B cell (primary cell): ENCODE measurements at regions not wholly inside any gene's neighbourhood (a gene's known extent, or its start where the extent isn't known, plus 50 kb on each side); places are given as distances from the start of the nearest gene placed in this dataset.

Experiments used
- ATAC-seq: fragments of 200-7000 bp; cut with Tn5 transposase; one replicate; pipeline ENCODE4 v1.10.0; 2021; ENCODE audit warnings: low read depth, mild to moderate bottlenecking, moderate number of reproducible peaks, moderate library complexity
- CTCF ChIA-PET: fragments of 350-600 bp; sonication (Branson Sonifier 250); formaldehyde crosslinking; loops from one replicate; lab custom pipeline; 2021; ENCODE audit warnings: antibody characterized with exemption, inconsistent platforms; lab: Charles Lee
- POLR2A ChIA-PET: fragments of 350-600 bp; sonication (Branson Sonifier 250); formaldehyde crosslinking; loops from one replicate; lab custom pipeline; 2021; ENCODE audit warnings: antibody characterized with exemption; lab: Charles Lee
- DNase-seq: peaks from one replicate; pipeline ENCODE4 v3.0.0; 2013
- H2AFZ ChIP-seq: 2 replicates; pipeline ENCODE4 v1.6.1; 2012; ENCODE audit warnings: mild to moderate bottlenecking, low read depth, low read length; ENCODE audit not compliant: insufficient read depth, poor library complexity, severe bottlenecking
- H3K27ac ChIP-seq, 2 donors: 1 replicate in 1 of 2; 2 replicates in 1 of 2; pipeline ENCODE4 v1.5.1; 2012 to 2013; ENCODE audit warnings: low read length in 2 of 2, mild to moderate bottlenecking in 2 of 2, moderate library complexity in 1 of 2
- H3K27me3 ChIP-seq, 4 experiments: fragments of 200-600 bp in 1 of 4; sonication (generic) in 1 of 4; replicated peaks in 1 of 4; 1 replicate in 2 of 4; 2 replicates in 2 of 4; pipeline versions ENCODE4 v1.6.1 to v1.7.0; 2013 to 2016; ENCODE audit warnings: low read length in 3 of 4, mild to moderate bottlenecking in 2 of 4, mixed read lengths in 1 of 4, moderate library complexity in 1 of 4; ENCODE audit not compliant: insufficient read depth in 4 of 4, control insufficient read depth in 3 of 4; ENCODE audit errors: control extremely low read depth in 1 of 4
- H3K36me3 ChIP-seq, 2 experiments: replicated peaks in 1 of 2; 1 replicate in 1 of 2; 2 replicates in 1 of 2; pipeline versions ENCODE4 v1.6.1 to v1.7.1; 2013; ENCODE audit warnings: low read length in 1 of 2; ENCODE audit not compliant: insufficient read depth in 2 of 2, control insufficient read depth in 1 of 2; ENCODE audit errors: control extremely low read depth in 1 of 2, extremely low read depth in 1 of 2
- H3K4me1 ChIP-seq, 2 donors: fragments of 200-600 bp in 1 of 2; sonication (generic) in 1 of 2; 1 replicate in 1 of 2; 2 replicates in 1 of 2; pipeline versions ENCODE4 v1.5.1 to v1.6.1; 2013 to 2017; ENCODE audit warnings: low read length in 2 of 2; ENCODE audit not compliant: control insufficient read depth in 2 of 2, insufficient read depth in 2 of 2
- H3K4me2 ChIP-seq: replicated peaks from 2 replicates; pipeline ENCODE3; 2012; ENCODE audit warnings: mild to moderate bottlenecking, low read depth, low read length; ENCODE audit not compliant: poor library complexity, severe bottlenecking
- H3K4me3 ChIP-seq, 5 experiments: fragments of 200-600 bp in 1 of 5; sonication (generic) in 1 of 5; 1 replicate in 3 of 5; 2 replicates in 2 of 5; pipeline versions ENCODE4 v1.5.1 to v1.7.0; 2011 to 2016; ENCODE audit warnings: low read length in 4 of 5, mild to moderate bottlenecking in 4 of 5, low read depth in 2 of 5, control low read depth in 1 of 5, moderate library complexity in 1 of 5; ENCODE audit not compliant: insufficient read depth in 1 of 5; ENCODE audit errors: control extremely low read depth in 1 of 5, extremely low read depth in 1 of 5
- H3K79me2 ChIP-seq: fragments of 200-600 bp; sonication (generic); one replicate; pipeline ENCODE4 v1.6.0; 2016; ENCODE audit warnings: low read length; ENCODE audit not compliant: control insufficient read depth, insufficient read depth
- H3K9ac ChIP-seq: fragments of 200-600 bp; sonication (generic); 2 replicates; pipeline ENCODE4 v1.6.1; 2017; ENCODE audit warnings: mild to moderate bottlenecking, low read length, moderate library complexity
- H3K9me3 ChIP-seq, 3 donors: one replicate each; pipeline versions ENCODE4 v1.6.1 to v1.7.1; 2013; ENCODE audit warnings: low read length in 2 of 3; ENCODE audit not compliant: control insufficient read depth in 2 of 3, insufficient read depth in 1 of 3; ENCODE audit errors: control extremely low read depth in 1 of 3
- H4K20me1 ChIP-seq: 2 replicates; pipeline ENCODE4 v1.6.0; 2012; ENCODE audit warnings: mild to moderate bottlenecking, low read length; ENCODE audit not compliant: insufficient read depth, control insufficient read depth, poor library complexity, severe bottlenecking
- H3K27ac Mint-ChIP-seq: one replicate; pipeline ENCODE4 v1.8.0; 2021; ENCODE audit warnings: mixed read lengths
- H3K27me3 Mint-ChIP-seq: one replicate; pipeline ENCODE4 v1.8.0; 2021; ENCODE audit warnings: mixed read lengths
- H3K4me1 Mint-ChIP-seq: one replicate; pipeline ENCODE4 v1.8.0; 2021; ENCODE audit warnings: mixed read lengths
- H3K4me3 Mint-ChIP-seq: one replicate; pipeline ENCODE4 v1.8.0; 2021; ENCODE audit warnings: mixed read lengths
- H3K9me3 Mint-ChIP-seq: one replicate; pipeline ENCODE4 v1.8.0; 2022; ENCODE audit warnings: mixed read lengths; ENCODE audit not compliant: insufficient read depth
- EZH2 ChIP-seq: IDR thresholded peaks from 2 replicates; pipeline ENCODE4 v1.6.1; 2012; ENCODE audit warnings: borderline replicate concordance, low read depth, mild to moderate bottlenecking, moderate library complexity, low read length; ENCODE audit not compliant: insufficient read depth, poor library complexity, severe bottlenecking
- WGBS: methylation state at CpG from one replicate; pipeline ENCODE4 v1.1.5; 2013; ENCODE audit warnings: missing lambda C conversion rate; ENCODE audit not compliant: insufficient coverage; 5-methylcytosine and 5-hydroxymethylcytosine counted together
- intact Hi-C: fragments of 100-400 bp; cut with micrococcal nuclease; formaldehyde crosslinking; loops from one replicate; pipeline ENCODE4 v1.10.0; 2022
- TF ChIP-seq, protein P1 (sequence below): fragments of 200-600 bp; IDR thresholded peaks from one replicate; pipeline ENCODE4 v1.8.0; 2022; ENCODE audit warnings: antibody characterized with exemption, mild to moderate bottlenecking

DNA sequence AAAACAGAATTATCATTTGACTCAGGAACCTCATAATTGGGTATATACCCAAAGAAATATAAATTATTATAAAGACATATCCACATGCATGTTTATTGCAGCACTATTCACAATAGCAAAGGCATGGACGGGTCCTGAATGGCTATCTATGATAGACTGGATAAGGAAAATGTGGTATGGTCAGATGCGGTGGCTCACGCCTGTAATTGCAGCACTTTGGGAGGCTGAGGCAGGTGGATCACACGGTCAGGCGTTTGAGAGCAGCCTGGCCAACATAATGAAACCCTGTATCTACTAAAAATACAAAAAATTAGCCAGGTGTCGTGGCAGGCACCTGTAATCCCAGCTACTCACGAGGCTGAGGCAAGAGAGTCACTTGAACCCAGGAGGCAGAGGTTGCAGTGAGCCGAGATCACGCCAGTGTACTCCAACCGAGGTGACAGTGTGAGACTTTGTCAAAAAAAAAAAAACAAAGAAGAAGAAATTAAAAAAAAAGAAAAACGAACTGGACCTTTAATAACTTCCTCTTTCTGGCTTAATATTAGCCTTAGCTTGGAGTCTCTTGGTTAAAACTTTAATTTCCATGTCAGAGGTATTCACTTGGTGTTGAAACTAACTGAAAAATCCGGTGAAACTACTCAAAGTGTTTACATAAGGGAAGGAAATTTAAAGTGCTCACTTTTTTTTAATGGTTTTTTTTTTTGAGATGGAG is 104.4 kb downstream of the ZNF486 start:
- Mint-ChIP-seq H3K27ac (peak overlapping the region; percentile 37), H3K4me3 (peak overlapping the region; percentile 64), H3K4me1 (peaks cover 39% of the 10 kb centered on the region), H3K27me3 (no peaks in the 10 kb centered on the region), H3K9me3 (peaks cover 3% of the 10 kb centered on the region)
- H3K4me2 ChIP-seq = peak overlapping the region; percentile 53
- H3K9ac ChIP-seq = peak overlapping the region; percentile 45
- TF ChIP-seq, protein P1, sequence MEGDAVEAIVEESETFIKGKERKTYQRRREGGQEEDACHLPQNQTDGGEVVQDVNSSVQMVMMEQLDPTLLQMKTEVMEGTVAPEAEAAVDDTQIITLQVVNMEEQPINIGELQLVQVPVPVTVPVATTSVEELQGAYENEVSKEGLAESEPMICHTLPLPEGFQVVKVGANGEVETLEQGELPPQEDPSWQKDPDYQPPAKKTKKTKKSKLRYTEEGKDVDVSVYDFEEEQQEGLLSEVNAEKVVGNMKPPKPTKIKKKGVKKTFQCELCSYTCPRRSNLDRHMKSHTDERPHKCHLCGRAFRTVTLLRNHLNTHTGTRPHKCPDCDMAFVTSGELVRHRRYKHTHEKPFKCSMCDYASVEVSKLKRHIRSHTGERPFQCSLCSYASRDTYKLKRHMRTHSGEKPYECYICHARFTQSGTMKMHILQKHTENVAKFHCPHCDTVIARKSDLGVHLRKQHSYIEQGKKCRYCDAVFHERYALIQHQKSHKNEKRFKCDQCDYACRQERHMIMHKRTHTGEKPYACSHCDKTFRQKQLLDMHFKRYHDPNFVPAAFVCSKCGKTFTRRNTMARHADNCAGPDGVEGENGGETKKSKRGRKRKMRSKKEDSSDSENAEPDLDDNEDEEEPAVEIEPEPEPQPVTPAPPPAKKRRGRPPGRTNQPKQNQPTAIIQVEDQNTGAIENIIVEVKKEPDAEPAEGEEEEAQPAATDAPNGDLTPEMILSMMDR = no peak
- no peak for TF ChIP-seq EZH2
- H3K4me3 ChIP-seq = peak overlapping the region in 3 of 5 experiments; percentile 16 to 31 (median 21)
- H3K9me3 ChIP-seq = peaks cover 0 to 10% (median 0%) of the 10 kb centered on the region in 3 donors
- H3K79me2 ChIP-seq = no peaks in the 10 kb centered on the region
- no peaks in the 10 kb centered on the region for H3K27me3 ChIP-seq
- no peaks in the 10 kb centered on the region for H3K36me3 ChIP-seq
- ATAC-seq = peak; percentile 25
- no peak overlapping the region for H3K27ac ChIP-seq
- CTCF ChIA-PET = no interaction called here
- peaks cover 21 to 36% of the 10 kb centered on the region in 2 donors for H3K4me1 ChIP-seq
- 42% methylated on average over 4 of the region's 12 CpGs for WGBS
- H2AFZ ChIP-seq = no peak overlapping the region
- POLR2A ChIA-PET = interaction anchor here (0.6 kb wide), 1 partner anchor 754 kb away, joined by 3 read pairs; no protein-coding TSS in a partner anchor
- intact Hi-C loops = loop anchor here (5.0 kb wide), 1 partner anchor 34 kb away; no protein-coding TSS in a partner anchor
- DNase-seq = peak; percentile 19
- H4K20me1 ChIP-seq = no peaks in the 10 kb centered on the region

GRCh38 chr19:20269461-20269860 is 102.4 kb downstream of the ZNF486 start:
- H3K4me1 Mint-ChIP-seq = peaks cover 28% of the 10 kb centered on the region
- peaks cover 21 to 33% of the 10 kb centered on the region in 2 donors for H3K4me1 ChIP-seq
- H3K9ac ChIP-seq = no peak overlapping the region

More at GRCh38 chr19:20269461-20269860, 102.4 kb downstream of the ZNF486 start:
- ChIA-PET POLR2A (interaction anchor here (0.5 kb wide), 1 partner anchor 603 kb away, joined by 8 read pairs; no protein-coding TSS in a partner anchor), CTCF (no interaction called here)
- DNase-seq = no peak
- Histone ChIP-seq H3K36me3 (no peaks in the 10 kb centered on the region), H3K4me3 (no peak overlapping the region), H3K4me2 (no peak overlapping the region), H3K9me3 (peaks cover 0 to 6% (median 0%) of the 10 kb centered on the region in 3 donors), H3K27ac (no peak overlapping the region), H4K20me1 (no peaks in the 10 kb centered on the region), H2AFZ (no peak overlapping the region), H3K27me3 (no peaks in the 10 kb centered on the region), H3K79me2 (no peaks in the 10 kb centered on the region)
- peaks cover 3% of the 10 kb centered on the region for H3K9me3 Mint-ChIP-seq
- H3K27ac Mint-ChIP-seq = no peak overlapping the region
- H3K27me3 Mint-ChIP-seq = no peaks in the 10 kb centered on the region
- intact Hi-C loops = no loop called here
- 100% methylated on average over 2 of the region's 7 CpGs for WGBS
- ATAC-seq = no peak
- H3K4me3 Mint-ChIP-seq = no peak overlapping the region
- TF ChIP-seq, protein P1 = no peak
- no peak for TF ChIP-seq EZH2
